ENCODE measurements at regions not wholly inside any gene's neighbourhood (a gene's known extent, or its start where the extent isn't known, plus 50 kb on each side); places are given as distances from the start of the nearest gene placed in this dataset.

- TF ChIP-seq, protein P1, sequence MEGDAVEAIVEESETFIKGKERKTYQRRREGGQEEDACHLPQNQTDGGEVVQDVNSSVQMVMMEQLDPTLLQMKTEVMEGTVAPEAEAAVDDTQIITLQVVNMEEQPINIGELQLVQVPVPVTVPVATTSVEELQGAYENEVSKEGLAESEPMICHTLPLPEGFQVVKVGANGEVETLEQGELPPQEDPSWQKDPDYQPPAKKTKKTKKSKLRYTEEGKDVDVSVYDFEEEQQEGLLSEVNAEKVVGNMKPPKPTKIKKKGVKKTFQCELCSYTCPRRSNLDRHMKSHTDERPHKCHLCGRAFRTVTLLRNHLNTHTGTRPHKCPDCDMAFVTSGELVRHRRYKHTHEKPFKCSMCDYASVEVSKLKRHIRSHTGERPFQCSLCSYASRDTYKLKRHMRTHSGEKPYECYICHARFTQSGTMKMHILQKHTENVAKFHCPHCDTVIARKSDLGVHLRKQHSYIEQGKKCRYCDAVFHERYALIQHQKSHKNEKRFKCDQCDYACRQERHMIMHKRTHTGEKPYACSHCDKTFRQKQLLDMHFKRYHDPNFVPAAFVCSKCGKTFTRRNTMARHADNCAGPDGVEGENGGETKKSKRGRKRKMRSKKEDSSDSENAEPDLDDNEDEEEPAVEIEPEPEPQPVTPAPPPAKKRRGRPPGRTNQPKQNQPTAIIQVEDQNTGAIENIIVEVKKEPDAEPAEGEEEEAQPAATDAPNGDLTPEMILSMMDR (IDR thresholded peaks at IDR 0.05) = no peak
- TF ChIP-seq POLR2AphosphoS5 (IDR thresholded peaks at IDR 0.05) = peak; percentile 32
- no peak for TF ChIP-seq POLR2A (IDR thresholded peaks at IDR 0.05)
Observed at GRCh38 chr15:35665896-35666536, 120.1 kb upstream of the DPH6 start.

Measured in gastroesophageal sphincter (tissue), 3 donors.